ENCODE measurements at regions not wholly inside any gene's neighbourhood (a gene's known extent, or its start where the extent isn't known, plus 50 kb on each side); places are given as distances from the start of the nearest gene placed in this dataset.
A peak's percentile ranks its signal among the peaks of the same experiment; 100 is the strongest.

DNA sequence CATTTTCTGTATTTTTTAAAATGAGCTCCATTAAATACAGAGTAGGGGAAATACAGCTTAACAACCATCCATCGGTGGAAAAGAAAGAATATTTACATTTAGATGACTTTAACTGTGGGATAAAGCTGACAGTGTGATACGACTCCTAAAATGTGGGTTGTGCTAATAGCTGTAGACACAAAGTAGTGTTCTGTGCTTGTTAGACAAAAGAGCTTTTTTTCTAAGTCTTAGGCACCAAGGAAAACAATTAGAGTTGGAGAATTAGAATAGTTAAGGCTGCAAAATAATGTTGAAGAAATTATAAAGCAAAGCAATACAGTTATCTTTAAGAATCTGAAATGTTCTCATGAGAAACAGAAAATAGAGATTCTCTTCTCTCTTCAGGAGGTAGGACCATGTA is 307.7 kb upstream of the KIRREL3 start:
- TF ChIP-seq POLR2AphosphoS5 (IDR thresholded peaks at IDR 0.05; ENCODE audit: low read depth, low read length) (no peak), TAF1 (IDR thresholded peaks at IDR 0.05; ENCODE audit: borderline replicate concordance, low read depth, low read length) (no peak), POLR2A (IDR thresholded peaks at IDR 0.05; ENCODE audit: low read depth, low read length) (no peak)
- no peak for DNase-seq (ENCODE audit: insufficient read length)
- FAIRE-seq, result no peak

DNA sequence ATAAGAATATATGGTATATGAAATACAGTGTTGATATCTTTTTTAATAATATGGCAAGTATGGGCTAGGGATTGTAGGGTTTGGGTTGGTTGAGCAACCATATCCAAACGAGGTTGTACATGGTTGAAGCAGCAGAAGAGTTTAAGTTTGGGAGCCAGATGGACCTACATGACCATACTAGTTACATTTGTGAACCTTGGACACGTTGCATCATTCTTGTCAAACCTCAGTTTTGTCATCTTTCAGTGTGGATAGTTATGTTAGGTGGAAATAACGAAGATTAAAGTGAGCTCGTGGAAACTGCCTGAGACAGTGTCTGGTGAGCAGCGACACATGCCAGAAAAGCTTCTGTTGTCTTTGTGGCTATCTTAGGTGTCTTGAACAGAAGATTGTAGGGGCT is 307.1 kb upstream of the KIRREL3 start:
- no peak for DNase-seq (ENCODE audit: insufficient read length)
- no peak for FAIRE-seq
- TF ChIP-seq POLR2AphosphoS5 (IDR thresholded peaks at IDR 0.05; ENCODE audit: low read depth, low read length), result no peak
- no peak for TF ChIP-seq TAF1 (IDR thresholded peaks at IDR 0.05; ENCODE audit: borderline replicate concordance, low read depth, low read length)
- no peak for TF ChIP-seq POLR2A (IDR thresholded peaks at IDR 0.05; ENCODE audit: low read depth, low read length)

DNA sequence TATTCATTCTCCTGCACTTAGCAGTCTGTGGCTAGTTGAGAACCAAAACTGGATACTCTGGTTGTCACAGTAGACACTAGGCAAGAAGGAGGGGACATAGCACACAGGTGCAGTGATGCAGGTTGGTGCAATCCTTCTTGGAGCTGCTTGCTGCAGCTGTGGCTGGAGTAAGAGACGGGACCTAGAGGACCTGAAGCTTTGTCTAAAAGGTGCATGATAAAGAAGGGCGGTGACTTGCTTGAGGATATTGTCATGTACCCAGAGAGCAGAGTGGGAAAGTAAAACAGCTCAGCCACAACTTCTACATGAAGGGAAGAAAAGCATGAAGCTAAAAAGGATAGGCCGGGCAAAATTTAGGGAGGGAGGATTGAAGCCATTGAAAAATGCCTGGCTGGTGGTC is 304.1 kb upstream of the KIRREL3 start:
- TF ChIP-seq POLR2A (IDR thresholded peaks at IDR 0.05; ENCODE audit: low read depth, low read length) (no peak), TAF1 (IDR thresholded peaks at IDR 0.05; ENCODE audit: borderline replicate concordance, low read depth, low read length) (no peak), POLR2AphosphoS5 (IDR thresholded peaks at IDR 0.05; ENCODE audit: low read depth, low read length) (no peak)
- FAIRE-seq (no peak), DNase-seq (ENCODE audit: insufficient read length) (no peak)

DNA sequence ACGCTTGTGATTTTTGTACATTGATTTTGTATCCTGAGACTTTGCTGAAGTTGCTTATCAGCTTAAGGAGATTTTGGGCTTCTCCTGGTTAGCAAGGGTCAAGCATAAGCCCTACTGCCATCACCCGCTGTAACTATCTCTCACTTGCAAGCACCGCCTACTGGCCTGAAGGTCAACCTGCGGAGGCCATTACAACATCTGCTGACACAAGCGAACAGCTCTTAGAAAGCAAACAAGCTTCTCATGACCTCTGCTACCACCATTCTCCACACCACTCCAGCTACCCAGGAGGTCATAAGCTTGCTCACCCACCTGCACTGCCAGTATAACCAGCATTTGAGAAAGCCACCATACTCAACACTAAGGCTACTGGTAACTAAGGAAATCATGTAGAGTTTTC is 288.4 kb upstream of the KIRREL3 start:
- no peak for DNase-seq (ENCODE audit: insufficient read length)
- no peak for TF ChIP-seq TAF1 (IDR thresholded peaks at IDR 0.05; ENCODE audit: borderline replicate concordance, low read depth, low read length)
- no peak for TF ChIP-seq POLR2AphosphoS5 (IDR thresholded peaks at IDR 0.05; ENCODE audit: low read depth, low read length)
- no peak for TF ChIP-seq POLR2A (IDR thresholded peaks at IDR 0.05; ENCODE audit: low read depth, low read length)
- FAIRE-seq, result no peak

DNA sequence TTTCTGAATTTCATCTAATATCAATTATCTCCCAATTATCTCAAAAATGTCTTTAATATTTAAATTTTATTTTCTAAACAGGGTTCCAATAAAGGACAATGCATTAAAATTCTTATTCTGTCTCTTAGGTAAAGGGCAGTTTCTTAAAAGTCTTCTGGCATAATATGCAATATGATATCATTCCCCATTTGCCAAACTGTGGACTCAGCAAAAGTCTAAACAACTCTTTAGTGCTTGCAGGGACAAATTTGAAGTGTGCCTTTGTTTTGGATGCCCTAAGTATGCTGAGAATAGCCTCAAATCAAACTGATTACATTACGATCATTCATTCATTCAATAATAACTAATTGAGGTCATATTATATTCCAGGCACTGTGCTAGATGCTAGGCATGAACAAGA is 281.0 kb upstream of the KIRREL3 start:
- TF ChIP-seq TAF1 (IDR thresholded peaks at IDR 0.05; ENCODE audit: borderline replicate concordance, low read depth, low read length), result no peak
- DNase-seq (ENCODE audit: insufficient read length), result no peak
- no peak for FAIRE-seq

DNA sequence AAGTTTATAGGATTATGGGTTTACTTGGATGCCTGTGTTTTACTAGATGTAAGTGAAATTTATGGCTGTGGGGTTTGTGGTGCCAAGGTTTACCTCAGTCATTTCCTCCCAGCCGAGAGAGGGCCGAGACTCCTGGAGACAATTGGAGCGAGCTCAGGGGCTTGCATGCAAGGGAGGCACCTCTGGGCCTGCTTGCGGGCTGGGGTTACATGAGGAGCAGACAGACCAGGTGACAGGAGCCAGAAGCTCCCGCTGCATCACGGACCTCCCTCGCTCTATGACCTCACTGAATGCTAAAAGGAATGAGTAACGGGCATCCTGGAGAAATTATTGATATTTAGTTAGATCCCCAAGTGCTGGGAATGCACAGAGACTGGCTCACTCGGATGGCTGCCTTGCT is 275.2 kb upstream of the KIRREL3 start:
- no peak for FAIRE-seq
- TF ChIP-seq TAF1 (IDR thresholded peaks at IDR 0.05; ENCODE audit: borderline replicate concordance, low read depth, low read length) (no peak), POLR2AphosphoS5 (IDR thresholded peaks at IDR 0.05; ENCODE audit: low read depth, low read length) (no peak)
- no peak for DNase-seq (ENCODE audit: insufficient read length)

DNA sequence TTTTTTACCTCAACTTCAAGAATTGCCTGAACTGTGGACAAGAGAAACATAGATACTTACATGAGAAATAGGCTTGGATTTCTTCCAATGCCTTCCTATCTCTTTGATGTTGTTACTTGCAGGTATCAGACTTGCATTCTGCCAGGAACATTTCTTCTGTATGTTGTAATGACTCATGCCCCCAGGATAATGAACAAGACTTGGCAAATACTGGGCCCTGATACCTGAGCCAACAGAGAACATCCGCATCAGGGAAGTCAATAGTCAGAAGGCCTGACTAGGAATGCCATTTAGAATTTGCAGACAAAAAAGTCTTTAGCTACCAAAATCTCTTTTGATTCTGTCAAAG is 273.7 kb upstream of the KIRREL3 start:
- TF ChIP-seq POLR2A (IDR thresholded peaks at IDR 0.05; ENCODE audit: low read depth, low read length) (no peak), TAF1 (IDR thresholded peaks at IDR 0.05; ENCODE audit: borderline replicate concordance, low read depth, low read length) (no peak), POLR2AphosphoS5 (IDR thresholded peaks at IDR 0.05; ENCODE audit: low read depth, low read length) (no peak)

DNA sequence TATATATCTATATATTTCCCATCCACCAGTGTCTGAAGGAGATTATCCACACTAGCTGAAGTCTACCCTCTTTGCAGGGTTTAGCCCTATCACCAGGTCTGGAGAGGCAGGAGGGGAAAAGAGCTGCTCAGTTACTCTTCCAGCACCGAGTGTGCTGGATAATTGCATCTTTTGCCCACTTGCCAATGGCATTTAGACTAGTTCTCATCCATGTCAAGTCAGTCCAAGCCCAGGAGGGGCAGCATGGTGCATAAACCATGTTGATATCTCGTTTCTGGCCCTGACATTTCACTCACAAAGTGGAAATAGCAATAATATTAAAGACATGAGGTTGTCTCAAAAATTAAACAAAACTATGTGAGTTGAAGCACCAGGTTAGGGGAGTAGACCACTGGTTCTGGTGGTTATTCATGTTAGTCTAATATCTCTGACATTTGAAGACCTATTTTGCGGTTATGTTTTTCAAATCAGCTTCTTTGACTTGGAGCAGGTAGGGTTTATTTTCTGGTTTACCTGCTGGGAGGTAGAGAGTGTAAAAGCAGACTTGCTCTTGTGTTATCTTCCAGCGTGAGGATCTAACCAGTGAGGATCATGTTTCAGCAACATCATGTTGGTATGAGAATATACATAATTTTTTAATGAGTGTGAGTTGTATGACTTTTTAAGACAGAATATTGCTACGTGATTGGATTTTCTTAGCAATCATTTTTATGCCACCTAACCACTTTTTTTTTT is 273.2 kb upstream of the KIRREL3 start:
- TF ChIP-seq POLR2AphosphoS5 (IDR thresholded peaks at IDR 0.05; ENCODE audit: low read depth, low read length) (no peak), POLR2A (IDR thresholded peaks at IDR 0.05; ENCODE audit: low read depth, low read length) (no peak), TAF1 (IDR thresholded peaks at IDR 0.05; ENCODE audit: borderline replicate concordance, low read depth, low read length) (no peak)
- FAIRE-seq (peak; percentile 27), DNase-seq (ENCODE audit: insufficient read length) (no peak)

More for the DNA sequence above, 273.7 kb upstream of the KIRREL3 start:
- DNase-seq (ENCODE audit: insufficient read length) (no peak), FAIRE-seq (no peak)

DNA sequence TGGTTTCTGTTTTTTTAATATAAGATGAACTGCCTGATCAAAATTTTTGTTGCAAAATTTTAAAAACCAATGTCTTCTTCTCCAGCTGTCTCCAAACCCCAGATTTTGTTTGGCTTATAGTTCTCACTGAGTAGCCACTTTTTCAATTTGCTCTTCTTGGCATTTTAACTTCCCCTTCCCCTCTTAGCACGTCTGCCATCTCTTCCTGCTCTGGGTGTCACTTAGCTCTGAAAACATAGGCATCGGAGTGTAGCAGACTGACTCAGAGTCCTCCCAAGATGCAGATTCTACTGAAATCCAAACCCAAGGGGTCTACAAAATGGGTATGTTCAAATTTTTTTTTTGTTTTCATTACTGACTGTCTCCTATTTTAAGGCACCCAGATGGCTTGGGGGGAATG is 270.3 kb upstream of the KIRREL3 start:
- FAIRE-seq, result no peak
- DNase-seq (ENCODE audit: insufficient read length), result no peak
- TF ChIP-seq TAF1 (IDR thresholded peaks at IDR 0.05; ENCODE audit: borderline replicate concordance, low read depth, low read length) (no peak), POLR2AphosphoS5 (IDR thresholded peaks at IDR 0.05; ENCODE audit: low read depth, low read length) (no peak), POLR2A (IDR thresholded peaks at IDR 0.05; ENCODE audit: low read depth, low read length) (no peak)

DNA sequence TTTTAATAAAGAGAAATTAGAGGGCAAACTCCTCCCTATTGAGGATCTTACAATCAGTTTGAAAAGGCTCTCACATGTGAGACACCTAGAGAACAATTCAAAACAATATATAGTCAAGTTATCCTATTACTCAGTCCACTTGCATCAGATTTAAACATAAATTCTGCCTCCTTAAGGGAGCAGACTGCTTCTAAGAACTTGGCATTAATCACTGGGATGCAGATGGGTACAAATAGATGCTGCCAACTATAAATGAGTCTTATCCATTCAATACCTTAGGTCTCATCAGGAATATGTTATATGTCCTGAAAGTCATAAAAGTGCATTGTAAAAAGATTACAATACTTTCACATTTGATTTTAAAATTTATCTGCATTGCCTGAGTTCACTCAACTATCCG is 269.3 kb upstream of the KIRREL3 start:
- TF ChIP-seq TAF1 (IDR thresholded peaks at IDR 0.05; ENCODE audit: borderline replicate concordance, low read depth, low read length) (no peak), POLR2A (IDR thresholded peaks at IDR 0.05; ENCODE audit: low read depth, low read length) (no peak)
- DNase-seq (ENCODE audit: insufficient read length), result no peak
- FAIRE-seq, result no peak

DNA sequence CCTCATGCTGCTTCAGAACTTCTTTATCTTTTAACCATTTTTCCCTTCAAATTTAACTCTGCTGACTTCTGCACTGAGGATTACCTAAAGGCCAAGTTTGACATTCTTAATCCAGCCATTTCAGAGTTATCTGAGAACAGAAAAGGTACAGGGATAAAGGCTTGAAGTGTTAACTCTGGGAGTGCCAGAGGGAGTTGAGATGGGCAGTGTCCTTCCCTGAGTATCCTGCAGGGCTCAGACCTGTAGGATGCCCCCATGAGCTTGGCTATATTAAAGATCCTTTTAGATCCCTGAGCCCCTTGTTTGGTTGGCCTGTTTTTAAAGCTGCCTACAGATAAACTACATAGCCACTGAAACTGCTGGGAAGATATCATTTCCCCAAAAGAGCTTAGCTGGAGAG is 268.4 kb upstream of the KIRREL3 start:
- TF ChIP-seq POLR2A (IDR thresholded peaks at IDR 0.05; ENCODE audit: low read depth, low read length), result no peak
- TF ChIP-seq TAF1 (IDR thresholded peaks at IDR 0.05; ENCODE audit: borderline replicate concordance, low read depth, low read length), result no peak
- TF ChIP-seq POLR2AphosphoS5 (IDR thresholded peaks at IDR 0.05; ENCODE audit: low read depth, low read length), result no peak
- DNase-seq (ENCODE audit: insufficient read length) (no peak), FAIRE-seq (no peak)

DNA sequence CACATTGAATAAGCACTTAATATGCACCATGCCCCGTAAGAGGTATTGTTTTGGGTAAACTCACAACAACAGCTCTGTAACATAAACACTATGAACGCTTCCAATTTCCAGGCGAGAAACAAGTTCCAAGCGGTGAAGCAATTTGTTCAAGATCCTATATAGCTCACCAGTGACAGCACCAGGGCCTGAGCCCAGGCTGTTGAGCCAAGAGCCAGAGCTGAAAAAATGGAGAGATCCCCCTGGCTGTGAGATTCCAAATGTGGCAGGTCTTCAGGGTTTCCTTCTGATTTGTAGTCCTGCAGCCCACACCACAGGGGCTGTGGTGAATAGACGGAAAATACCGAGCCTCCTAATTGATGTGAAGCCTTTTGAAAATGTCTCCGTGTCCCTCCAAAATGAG is 268.0 kb upstream of the KIRREL3 start:
- FAIRE-seq (no peak), DNase-seq (ENCODE audit: insufficient read length) (no peak)
- no peak for TF ChIP-seq POLR2A (IDR thresholded peaks at IDR 0.05; ENCODE audit: low read depth, low read length)
- no peak for TF ChIP-seq POLR2AphosphoS5 (IDR thresholded peaks at IDR 0.05; ENCODE audit: low read depth, low read length)
- TF ChIP-seq TAF1 (IDR thresholded peaks at IDR 0.05; ENCODE audit: borderline replicate concordance, low read depth, low read length), result no peak

DNA sequence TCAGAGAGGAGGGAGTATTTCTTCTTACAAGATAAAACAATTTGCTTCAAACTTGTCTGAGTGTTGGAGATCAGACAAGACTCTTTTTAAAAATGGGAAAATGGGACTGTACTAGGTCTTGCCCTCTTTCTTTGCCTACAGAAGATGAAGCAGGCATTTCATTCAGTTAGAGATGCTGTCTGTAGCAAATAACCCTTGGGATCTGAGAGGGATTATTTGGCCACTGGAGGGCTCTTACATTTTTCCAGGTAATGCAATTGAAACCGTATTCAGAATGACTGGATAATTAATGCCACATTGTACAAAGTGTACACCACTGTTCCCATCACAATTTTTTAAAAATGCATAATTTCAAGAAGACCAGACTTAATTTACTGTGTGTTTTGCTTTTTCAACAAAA is 258.5 kb upstream of the KIRREL3 start:
- TF ChIP-seq TAF1 (IDR thresholded peaks at IDR 0.05; ENCODE audit: borderline replicate concordance, low read depth, low read length) (no peak), POLR2A (IDR thresholded peaks at IDR 0.05; ENCODE audit: low read depth, low read length) (no peak), POLR2AphosphoS5 (IDR thresholded peaks at IDR 0.05; ENCODE audit: low read depth, low read length) (no peak)
- no peak for DNase-seq (ENCODE audit: insufficient read length)
- no peak for FAIRE-seq
